Vagina (tissue), 2 donors: ENCODE measurements at regions not wholly inside any gene's neighbourhood (a gene's known extent, or its start where the extent isn't known, plus 50 kb on each side); places are given as distances from the start of the nearest gene placed in this dataset.

ENCODE experiments used
- CTCF ChIP-seq, 3 experiments: fragments of 450-650 bp in 2 of 3; fragments of 200-600 bp in 1 of 3; sonication (generic) in 1 of 3; IDR thresholded peaks; one replicate each; pipeline ENCODE4 v1.5.1; 2017 to 2019; ENCODE audit warnings: antibody characterized with exemption in 3 of 3, mild to moderate bottlenecking in 2 of 3, moderate library complexity in 2 of 3
- POLR2A ChIP-seq, 2 donors: fragments of 450-650 bp; IDR thresholded peaks; one replicate each; pipeline ENCODE4 v1.6.1; 2017; ENCODE audit warnings: antibody characterized with exemption in 2 of 2, mild to moderate bottlenecking in 2 of 2, moderate library complexity in 2 of 2
- POLR2AphosphoS5 ChIP-seq, 2 donors: sonication (generic); formaldehyde crosslinking; IDR thresholded peaks; one replicate each; pipeline ENCODE4 v1.9.0; 2017; ENCODE audit warnings: antibody characterized with exemption in 2 of 2, mild to moderate bottlenecking in 2 of 2, low read depth in 1 of 2; ENCODE audit not compliant: insufficient read depth in 1 of 2

GRCh38 chr2:100670232-100670631 lies 107.4 kb downstream of the PDCL3 start:
- no peak for TF ChIP-seq POLR2AphosphoS5 (IDR thresholded peaks at IDR 0.05; ENCODE audit: insufficient read depth in 1 of 2, low read depth in 1 of 2)
- TF ChIP-seq POLR2A (IDR thresholded peaks at IDR 0.05), result no peak
- no peak for TF ChIP-seq CTCF (IDR thresholded peaks at IDR 0.05)
